ENCODE measurements at regions not wholly inside any gene's neighbourhood (a gene's known extent, or its start where the extent isn't known, plus 50 kb on each side); places are given as distances from the start of the nearest gene placed in this dataset.

DNA sequence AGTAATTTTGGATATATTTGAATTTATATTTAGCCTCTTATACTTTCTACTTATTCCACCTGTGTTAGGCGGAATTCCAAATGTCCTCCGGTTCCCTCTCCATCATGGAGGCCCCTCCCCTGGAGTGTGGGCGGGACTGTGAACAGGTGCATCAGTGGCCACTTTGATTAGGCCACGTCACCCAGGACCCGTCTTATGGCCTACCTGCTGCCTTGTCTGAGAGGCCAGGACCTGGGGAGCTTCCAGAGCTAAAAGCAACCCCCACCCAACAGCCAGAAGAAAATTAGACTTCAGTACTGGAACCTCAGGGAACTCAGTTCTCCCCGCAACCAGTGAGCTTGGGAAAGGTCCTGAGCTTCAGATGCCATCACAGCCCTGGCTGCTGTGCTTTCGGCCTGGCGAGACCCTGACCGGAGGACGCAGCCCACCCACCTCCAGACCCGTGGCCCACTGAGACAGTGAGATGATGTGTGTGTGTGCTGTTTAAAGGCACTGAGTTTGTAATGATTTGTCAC, 200.2 kb upstream of the SOX1 start (continued):
- TF ChIP-seq, protein P1, sequence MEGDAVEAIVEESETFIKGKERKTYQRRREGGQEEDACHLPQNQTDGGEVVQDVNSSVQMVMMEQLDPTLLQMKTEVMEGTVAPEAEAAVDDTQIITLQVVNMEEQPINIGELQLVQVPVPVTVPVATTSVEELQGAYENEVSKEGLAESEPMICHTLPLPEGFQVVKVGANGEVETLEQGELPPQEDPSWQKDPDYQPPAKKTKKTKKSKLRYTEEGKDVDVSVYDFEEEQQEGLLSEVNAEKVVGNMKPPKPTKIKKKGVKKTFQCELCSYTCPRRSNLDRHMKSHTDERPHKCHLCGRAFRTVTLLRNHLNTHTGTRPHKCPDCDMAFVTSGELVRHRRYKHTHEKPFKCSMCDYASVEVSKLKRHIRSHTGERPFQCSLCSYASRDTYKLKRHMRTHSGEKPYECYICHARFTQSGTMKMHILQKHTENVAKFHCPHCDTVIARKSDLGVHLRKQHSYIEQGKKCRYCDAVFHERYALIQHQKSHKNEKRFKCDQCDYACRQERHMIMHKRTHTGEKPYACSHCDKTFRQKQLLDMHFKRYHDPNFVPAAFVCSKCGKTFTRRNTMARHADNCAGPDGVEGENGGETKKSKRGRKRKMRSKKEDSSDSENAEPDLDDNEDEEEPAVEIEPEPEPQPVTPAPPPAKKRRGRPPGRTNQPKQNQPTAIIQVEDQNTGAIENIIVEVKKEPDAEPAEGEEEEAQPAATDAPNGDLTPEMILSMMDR (IDR thresholded peaks at IDR 0.05; ENCODE audit: low read depth, low read length, missing input control) = no peak
- TF ChIP-seq RAD21 (IDR thresholded peaks at IDR 0.05) (no peak), RXRA (IDR thresholded peaks at IDR 0.05) (no peak)

DNA sequence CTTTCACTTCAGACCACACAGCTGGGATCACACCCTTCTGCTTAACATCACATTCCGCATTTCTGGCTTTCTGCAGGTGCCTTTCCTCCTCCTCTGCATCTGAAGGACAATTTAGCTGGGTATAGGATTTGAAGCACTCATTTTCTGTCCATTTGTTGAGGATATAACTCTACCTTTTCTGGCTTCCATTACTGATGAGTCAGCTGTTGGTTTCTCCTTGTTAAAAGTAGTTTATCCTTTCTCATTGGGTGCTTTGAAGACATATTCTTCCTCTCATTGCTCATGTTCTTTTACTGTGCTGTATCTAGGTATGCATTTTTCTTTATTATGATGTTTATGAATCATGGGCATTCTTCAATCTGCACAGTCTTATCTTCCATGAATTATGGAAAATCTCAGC, 199.3 kb upstream of the SOX1 start:
- H3K36me3 ChIP-seq (ENCODE audit: control insufficient read depth in 4 of 4, insufficient read depth in 3 of 4, low read depth in 1 of 4, low read length in 3 of 4) = no peaks in the 10 kb centered on the region
- no peak overlapping the region for H3K4me3 ChIP-seq (ENCODE audit: low read depth in 1 of 3, low read length in 3 of 3)
- no peaks in the 10 kb centered on the region for H3K4me1 ChIP-seq (ENCODE audit: control insufficient read depth in 4 of 4, insufficient read depth in 4 of 4, low read length in 3 of 4)
- peaks cover 0 to 12% (median 0%) of the 10 kb centered on the region in 4 donors for H3K27me3 ChIP-seq (ENCODE audit: control insufficient read depth in 4 of 4, insufficient read depth in 4 of 4, low read length in 3 of 4)
- peaks cover 0 to 6% (median 0%) of the 10 kb centered on the region in 4 donors for H3K9me3 ChIP-seq (ENCODE audit: control insufficient read depth in 4 of 4, low read length in 3 of 4)
- TF ChIP-seq, protein P2, sequence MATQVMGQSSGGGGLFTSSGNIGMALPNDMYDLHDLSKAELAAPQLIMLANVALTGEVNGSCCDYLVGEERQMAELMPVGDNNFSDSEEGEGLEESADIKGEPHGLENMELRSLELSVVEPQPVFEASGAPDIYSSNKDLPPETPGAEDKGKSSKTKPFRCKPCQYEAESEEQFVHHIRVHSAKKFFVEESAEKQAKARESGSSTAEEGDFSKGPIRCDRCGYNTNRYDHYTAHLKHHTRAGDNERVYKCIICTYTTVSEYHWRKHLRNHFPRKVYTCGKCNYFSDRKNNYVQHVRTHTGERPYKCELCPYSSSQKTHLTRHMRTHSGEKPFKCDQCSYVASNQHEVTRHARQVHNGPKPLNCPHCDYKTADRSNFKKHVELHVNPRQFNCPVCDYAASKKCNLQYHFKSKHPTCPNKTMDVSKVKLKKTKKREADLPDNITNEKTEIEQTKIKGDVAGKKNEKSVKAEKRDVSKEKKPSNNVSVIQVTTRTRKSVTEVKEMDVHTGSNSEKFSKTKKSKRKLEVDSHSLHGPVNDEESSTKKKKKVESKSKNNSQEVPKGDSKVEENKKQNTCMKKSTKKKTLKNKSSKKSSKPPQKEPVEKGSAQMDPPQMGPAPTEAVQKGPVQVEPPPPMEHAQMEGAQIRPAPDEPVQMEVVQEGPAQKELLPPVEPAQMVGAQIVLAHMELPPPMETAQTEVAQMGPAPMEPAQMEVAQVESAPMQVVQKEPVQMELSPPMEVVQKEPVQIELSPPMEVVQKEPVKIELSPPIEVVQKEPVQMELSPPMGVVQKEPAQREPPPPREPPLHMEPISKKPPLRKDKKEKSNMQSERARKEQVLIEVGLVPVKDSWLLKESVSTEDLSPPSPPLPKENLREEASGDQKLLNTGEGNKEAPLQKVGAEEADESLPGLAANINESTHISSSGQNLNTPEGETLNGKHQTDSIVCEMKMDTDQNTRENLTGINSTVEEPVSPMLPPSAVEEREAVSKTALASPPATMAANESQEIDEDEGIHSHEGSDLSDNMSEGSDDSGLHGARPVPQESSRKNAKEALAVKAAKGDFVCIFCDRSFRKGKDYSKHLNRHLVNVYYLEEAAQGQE (IDR thresholded peaks at IDR 0.05) = no peak
- no peak for TF ChIP-seq TAF1 (conservative IDR thresholded peaks at IDR 0.05)
- no peak for TF ChIP-seq HNF4G (IDR thresholded peaks at IDR 0.05)
- TF ChIP-seq, protein P3, sequence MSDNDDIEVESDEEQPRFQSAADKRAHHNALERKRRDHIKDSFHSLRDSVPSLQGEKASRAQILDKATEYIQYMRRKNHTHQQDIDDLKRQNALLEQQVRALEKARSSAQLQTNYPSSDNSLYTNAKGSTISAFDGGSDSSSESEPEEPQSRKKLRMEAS (IDR thresholded peaks at IDR 0.05) = no peak
- TF ChIP-seq FOXA1 (IDR thresholded peaks at IDR 0.05) = no peak
- H3K27ac ChIP-seq (ENCODE audit: low read depth in 1 of 2, low read length in 2 of 2) = no peak overlapping the region
- H3K9ac ChIP-seq (ENCODE audit: low read depth in 1 of 2, low read length in 2 of 2) = no peak overlapping the region
- DNase-seq (ENCODE audit: low spot score) = no peak
- WGBS = 76% methylated on average over 1 of the region's 1 CpG

DNA sequence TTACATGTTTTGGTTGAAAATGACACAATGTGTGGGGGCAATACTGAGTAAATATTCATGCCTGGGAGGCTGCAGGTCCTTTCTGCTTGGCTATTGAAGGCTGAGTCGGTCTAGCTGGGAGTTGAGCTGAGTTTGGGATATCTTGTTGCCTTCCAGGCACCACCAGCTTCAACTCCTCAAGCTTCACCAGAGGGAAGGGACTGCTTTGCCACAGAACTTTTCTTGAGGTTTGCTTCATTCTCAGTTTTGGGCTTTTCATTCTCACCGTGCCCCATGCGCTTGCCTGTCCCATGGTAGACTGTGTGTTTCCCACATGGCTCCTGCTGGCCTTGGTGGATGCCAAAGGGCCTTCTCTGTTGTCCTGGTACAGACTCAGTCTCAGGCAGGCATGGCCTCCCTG, 198.2 kb upstream of the SOX1 start:
- Histone ChIP-seq H3K4me3 (ENCODE audit: low read depth in 1 of 3, low read length in 3 of 3) (no peak overlapping the region), H3K9me3 (ENCODE audit: control insufficient read depth in 4 of 4, low read length in 3 of 4) (peaks cover 0 to 6% (median 0%) of the 10 kb centered on the region in 4 donors)

More for the DNA sequence above, 198.2 kb upstream of the SOX1 start:
- Histone ChIP-seq H3K27ac (ENCODE audit: low read depth in 1 of 2, low read length in 2 of 2) (no peak overlapping the region), H3K36me3 (ENCODE audit: control insufficient read depth in 4 of 4, insufficient read depth in 3 of 4, low read depth in 1 of 4, low read length in 3 of 4) (no peaks in the 10 kb centered on the region), H3K4me1 (ENCODE audit: control insufficient read depth in 4 of 4, insufficient read depth in 4 of 4, low read length in 3 of 4) (no peaks in the 10 kb centered on the region), H3K9ac (ENCODE audit: low read depth in 1 of 2, low read length in 2 of 2) (no peak overlapping the region), H3K27me3 (ENCODE audit: control insufficient read depth in 4 of 4, insufficient read depth in 4 of 4, low read length in 3 of 4) (peaks cover 0 to 15% (median 0%) of the 10 kb centered on the region in 4 donors)
- WGBS = 90% methylated on average over 3 of the region's 3 CpGs
- DNase-seq (ENCODE audit: low spot score) = no peak
- TF ChIP-seq RAD21 (IDR thresholded peaks at IDR 0.05) = no peak
- TF ChIP-seq HNF4A (conservative IDR thresholded peaks at IDR 0.05) = no peak
- TF ChIP-seq EGR1 (IDR thresholded peaks at IDR 0.05; ENCODE audit: low read depth in 2 of 2) = no peak
- no peak for TF ChIP-seq FOXA1 (IDR thresholded peaks at IDR 0.05)
- TF ChIP-seq, protein P3 (IDR thresholded peaks at IDR 0.05) = no peak
- TF ChIP-seq GABPA (IDR thresholded peaks at IDR 0.05 in 1 of 2, conservative IDR thresholded peaks at IDR 0.05 in 1 of 2) = no peak
- TF ChIP-seq, protein P4, sequence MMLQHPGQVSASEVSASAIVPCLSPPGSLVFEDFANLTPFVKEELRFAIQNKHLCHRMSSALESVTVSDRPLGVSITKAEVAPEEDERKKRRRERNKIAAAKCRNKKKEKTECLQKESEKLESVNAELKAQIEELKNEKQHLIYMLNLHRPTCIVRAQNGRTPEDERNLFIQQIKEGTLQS (IDR thresholded peaks at IDR 0.05) = no peak
- TF ChIP-seq, protein P1 (IDR thresholded peaks at IDR 0.05; ENCODE audit: low read depth, low read length, missing input control) = no peak
- TF ChIP-seq RXRA (IDR thresholded peaks at IDR 0.05) = no peak
- TF ChIP-seq FOXA2 (IDR thresholded peaks at IDR 0.05) = no peak
- TF ChIP-seq SP1 (IDR thresholded peaks at IDR 0.05) = no peak
- no peak for TF ChIP-seq HNF4G (IDR thresholded peaks at IDR 0.05)
- TF ChIP-seq, protein P5, sequence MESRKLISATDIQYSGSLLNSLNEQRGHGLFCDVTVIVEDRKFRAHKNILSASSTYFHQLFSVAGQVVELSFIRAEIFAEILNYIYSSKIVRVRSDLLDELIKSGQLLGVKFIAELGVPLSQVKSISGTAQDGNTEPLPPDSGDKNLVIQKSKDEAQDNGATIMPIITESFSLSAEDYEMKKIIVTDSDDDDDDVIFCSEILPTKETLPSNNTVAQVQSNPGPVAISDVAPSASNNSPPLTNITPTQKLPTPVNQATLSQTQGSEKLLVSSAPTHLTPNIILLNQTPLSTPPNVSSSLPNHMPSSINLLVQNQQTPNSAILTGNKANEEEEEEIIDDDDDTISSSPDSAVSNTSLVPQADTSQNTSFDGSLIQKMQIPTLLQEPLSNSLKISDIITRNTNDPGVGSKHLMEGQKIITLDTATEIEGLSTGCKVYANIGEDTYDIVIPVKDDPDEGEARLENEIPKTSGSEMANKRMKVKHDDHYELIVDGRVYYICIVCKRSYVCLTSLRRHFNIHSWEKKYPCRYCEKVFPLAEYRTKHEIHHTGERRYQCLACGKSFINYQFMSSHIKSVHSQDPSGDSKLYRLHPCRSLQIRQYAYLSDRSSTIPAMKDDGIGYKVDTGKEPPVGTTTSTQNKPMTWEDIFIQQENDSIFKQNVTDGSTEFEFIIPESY (IDR thresholded peaks at IDR 0.05) = no peak
- TF ChIP-seq JUND (IDR thresholded peaks at IDR 0.05) = no peak

Data from liver (tissue), 8 donors.